GM23338 (cell line): ENCODE measurements at regions not wholly inside any gene's neighbourhood (a gene's known extent, or its start where the extent isn't known, plus 50 kb on each side); places are given as distances from the start of the nearest gene placed in this dataset.

ENCODE experiments used
- ATAC-seq: fragments of 200-7000 bp; cut with Tn5 transposase; 3 replicates; pipeline ENCODE4 v1.9.1; 2020
- DNase-seq: peaks from one replicate; pipeline ENCODE4 v3.0.0-alpha.2; 2015; ENCODE audit warnings: low spot score
- H2AFZ ChIP-seq: fragments of 200-600 bp; sonication (generic); 2 replicates; pipeline ENCODE4 v1.8.0; 2016; ENCODE audit warnings: antibody characterized with exemption, mild to moderate bottlenecking, moderate library complexity
- H3F3A ChIP-seq: fragments of 200-600 bp; sonication (generic); replicated peaks from 2 replicates; pipeline ENCODE4 v1.8.0; 2017; ENCODE audit warnings: antibody characterized with exemption, mixed run types, low read depth
- H3K27ac ChIP-seq: fragments of 200-600 bp; sonication (generic); 2 replicates; pipeline ENCODE4 v1.6.1; 2016; ENCODE audit warnings: low read depth
- H3K27me3 ChIP-seq: fragments of 200-600 bp; sonication (generic); 2 replicates; pipeline ENCODE4 v1.8.0; 2016; ENCODE audit warnings: mild to moderate bottlenecking, mixed run types, moderate library complexity; ENCODE audit not compliant: insufficient read depth
- H3K36me3 ChIP-seq: fragments of 200-600 bp; sonication (generic); 2 replicates; pipeline ENCODE4 v1.8.0; 2016; ENCODE audit warnings: mild to moderate bottlenecking; ENCODE audit not compliant: insufficient read depth
- H3K4me1 ChIP-seq: fragments of 200-600 bp; sonication (generic); 2 replicates; pipeline ENCODE4 v1.8.0; 2016; ENCODE audit warnings: mild to moderate bottlenecking, moderate library complexity; ENCODE audit not compliant: insufficient read depth
- H3K4me2 ChIP-seq: fragments of 200-600 bp; sonication (generic); 2 replicates; pipeline ENCODE4 v1.7.1; 2017; ENCODE audit warnings: mixed run types
- H3K4me3 ChIP-seq: fragments of 200-600 bp; sonication (generic); 2 replicates; pipeline ENCODE4 v1.6.1; 2016; ENCODE audit warnings: mixed run types
- H3K79me2 ChIP-seq: fragments of 200-600 bp; sonication (generic); replicated peaks from 2 replicates; pipeline ENCODE4 v1.8.0; 2017; ENCODE audit warnings: mild to moderate bottlenecking; ENCODE audit not compliant: insufficient read depth
- H3K9me2 ChIP-seq: fragments of 200-600 bp; sonication (generic); 2 replicates; pipeline ENCODE4 v1.8.0; 2017; ENCODE audit not compliant: insufficient read depth
- H4K20me1 ChIP-seq: fragments of 200-600 bp; sonication (generic); replicated peaks from 2 replicates; pipeline ENCODE4 v1.8.0; 2017; ENCODE audit warnings: mild to moderate bottlenecking; ENCODE audit not compliant: insufficient read depth
- H3K27ac Mint-ChIP-seq: 2 replicates; pipeline ENCODE4 v1.8.0; 2020; ENCODE audit warnings: inconsistent platforms, mild to moderate bottlenecking, moderate library complexity, mixed read lengths
- H3K27me3 Mint-ChIP-seq: 3 replicates; pipeline ENCODE4 v1.8.0; 2022; ENCODE audit warnings: low read depth, mild to moderate bottlenecking, moderate library complexity, mixed read lengths, inconsistent platforms; ENCODE audit not compliant: insufficient read depth, poor library complexity
- H3K36me3 Mint-ChIP-seq: 3 replicates; pipeline ENCODE4 v1.8.0; 2021; ENCODE audit warnings: low read depth, mild to moderate bottlenecking, inconsistent platforms, moderate library complexity, mixed read lengths
- H3K4me1 Mint-ChIP-seq: 3 replicates; pipeline ENCODE4 v1.8.0; 2020; ENCODE audit warnings: mild to moderate bottlenecking, inconsistent platforms, mixed read lengths
- H3K4me3 Mint-ChIP-seq: 3 replicates; pipeline ENCODE4 v1.8.0; 2021; ENCODE audit warnings: moderate library complexity, mild to moderate bottlenecking, inconsistent platforms, mixed read lengths
- H3K9me3 Mint-ChIP-seq: 3 replicates; pipeline ENCODE4 v1.8.0; 2020; ENCODE audit warnings: moderate library complexity, mild to moderate bottlenecking, inconsistent platforms, mixed read lengths
- EZH2 ChIP-seq: fragments of 200-600 bp; sonication (generic); IDR thresholded peaks from one replicate; pipeline ENCODE4 v1.8.0; 2017; ENCODE audit warnings: antibody characterized with exemption, mild to moderate bottlenecking, low read depth; ENCODE audit not compliant: unreplicated experiment
- EZH2phosphoT487 ChIP-seq: fragments of 200-600 bp; sonication (generic); IDR thresholded peaks from one replicate; pipeline ENCODE4 v1.8.1; 2018; ENCODE audit warnings: antibody characterized with exemption; ENCODE audit not compliant: unreplicated experiment
- JUNB ChIP-seq: IDR thresholded peaks from one replicate; pipeline ENCODE4 v1.6.1; 2016; ENCODE audit warnings: antibody characterized with exemption; ENCODE audit not compliant: unreplicated experiment
- NANOG ChIP-seq: IDR thresholded peaks from 2 replicates; pipeline ENCODE4 v1.6.1; 2016; ENCODE audit warnings: antibody characterized with exemption, borderline replicate concordance
- POLR2AphosphoS5 ChIP-seq: IDR thresholded peaks from 2 replicates; pipeline ENCODE4 v1.6.1; 2016; ENCODE audit warnings: antibody characterized with exemption, low read depth
- STAT1 ChIP-seq: IDR thresholded peaks from one replicate; pipeline ENCODE4 v1.6.1; 2016; ENCODE audit warnings: antibody characterized with exemption; ENCODE audit not compliant: unreplicated experiment
- ZNF114 ChIP-seq: fragments of 250-450 bp; sonication (Bioruptor Pico); IDR thresholded peaks from 2 replicates; pipeline ENCODE4 v1.5.0; 2020; ENCODE audit warnings: mild to moderate bottlenecking, moderate library complexity
- ZNF331 ChIP-seq: fragments of 250-450 bp; sonication (Bioruptor Pico); IDR thresholded peaks from 2 replicates; pipeline ENCODE4 v1.5.0; 2020; ENCODE audit warnings: low read depth, mild to moderate bottlenecking, moderate library complexity
- TF ChIP-seq, protein P1 (sequence below): fragments of 250-450 bp; sonication (Bioruptor Pico); IDR thresholded peaks from 2 replicates; pipeline ENCODE4 v1.5.0; 2020; ENCODE audit warnings: mild to moderate bottlenecking, moderate library complexity
- TF ChIP-seq, protein P2 (sequence below): IDR thresholded peaks from 2 replicates; pipeline ENCODE4 v1.6.1; 2016; ENCODE audit warnings: antibody characterized with exemption

GRCh38 chr5:143479394-143479793, 75.9 kb upstream of the NR3C1 start (continued):
- TF ChIP-seq, protein P1, sequence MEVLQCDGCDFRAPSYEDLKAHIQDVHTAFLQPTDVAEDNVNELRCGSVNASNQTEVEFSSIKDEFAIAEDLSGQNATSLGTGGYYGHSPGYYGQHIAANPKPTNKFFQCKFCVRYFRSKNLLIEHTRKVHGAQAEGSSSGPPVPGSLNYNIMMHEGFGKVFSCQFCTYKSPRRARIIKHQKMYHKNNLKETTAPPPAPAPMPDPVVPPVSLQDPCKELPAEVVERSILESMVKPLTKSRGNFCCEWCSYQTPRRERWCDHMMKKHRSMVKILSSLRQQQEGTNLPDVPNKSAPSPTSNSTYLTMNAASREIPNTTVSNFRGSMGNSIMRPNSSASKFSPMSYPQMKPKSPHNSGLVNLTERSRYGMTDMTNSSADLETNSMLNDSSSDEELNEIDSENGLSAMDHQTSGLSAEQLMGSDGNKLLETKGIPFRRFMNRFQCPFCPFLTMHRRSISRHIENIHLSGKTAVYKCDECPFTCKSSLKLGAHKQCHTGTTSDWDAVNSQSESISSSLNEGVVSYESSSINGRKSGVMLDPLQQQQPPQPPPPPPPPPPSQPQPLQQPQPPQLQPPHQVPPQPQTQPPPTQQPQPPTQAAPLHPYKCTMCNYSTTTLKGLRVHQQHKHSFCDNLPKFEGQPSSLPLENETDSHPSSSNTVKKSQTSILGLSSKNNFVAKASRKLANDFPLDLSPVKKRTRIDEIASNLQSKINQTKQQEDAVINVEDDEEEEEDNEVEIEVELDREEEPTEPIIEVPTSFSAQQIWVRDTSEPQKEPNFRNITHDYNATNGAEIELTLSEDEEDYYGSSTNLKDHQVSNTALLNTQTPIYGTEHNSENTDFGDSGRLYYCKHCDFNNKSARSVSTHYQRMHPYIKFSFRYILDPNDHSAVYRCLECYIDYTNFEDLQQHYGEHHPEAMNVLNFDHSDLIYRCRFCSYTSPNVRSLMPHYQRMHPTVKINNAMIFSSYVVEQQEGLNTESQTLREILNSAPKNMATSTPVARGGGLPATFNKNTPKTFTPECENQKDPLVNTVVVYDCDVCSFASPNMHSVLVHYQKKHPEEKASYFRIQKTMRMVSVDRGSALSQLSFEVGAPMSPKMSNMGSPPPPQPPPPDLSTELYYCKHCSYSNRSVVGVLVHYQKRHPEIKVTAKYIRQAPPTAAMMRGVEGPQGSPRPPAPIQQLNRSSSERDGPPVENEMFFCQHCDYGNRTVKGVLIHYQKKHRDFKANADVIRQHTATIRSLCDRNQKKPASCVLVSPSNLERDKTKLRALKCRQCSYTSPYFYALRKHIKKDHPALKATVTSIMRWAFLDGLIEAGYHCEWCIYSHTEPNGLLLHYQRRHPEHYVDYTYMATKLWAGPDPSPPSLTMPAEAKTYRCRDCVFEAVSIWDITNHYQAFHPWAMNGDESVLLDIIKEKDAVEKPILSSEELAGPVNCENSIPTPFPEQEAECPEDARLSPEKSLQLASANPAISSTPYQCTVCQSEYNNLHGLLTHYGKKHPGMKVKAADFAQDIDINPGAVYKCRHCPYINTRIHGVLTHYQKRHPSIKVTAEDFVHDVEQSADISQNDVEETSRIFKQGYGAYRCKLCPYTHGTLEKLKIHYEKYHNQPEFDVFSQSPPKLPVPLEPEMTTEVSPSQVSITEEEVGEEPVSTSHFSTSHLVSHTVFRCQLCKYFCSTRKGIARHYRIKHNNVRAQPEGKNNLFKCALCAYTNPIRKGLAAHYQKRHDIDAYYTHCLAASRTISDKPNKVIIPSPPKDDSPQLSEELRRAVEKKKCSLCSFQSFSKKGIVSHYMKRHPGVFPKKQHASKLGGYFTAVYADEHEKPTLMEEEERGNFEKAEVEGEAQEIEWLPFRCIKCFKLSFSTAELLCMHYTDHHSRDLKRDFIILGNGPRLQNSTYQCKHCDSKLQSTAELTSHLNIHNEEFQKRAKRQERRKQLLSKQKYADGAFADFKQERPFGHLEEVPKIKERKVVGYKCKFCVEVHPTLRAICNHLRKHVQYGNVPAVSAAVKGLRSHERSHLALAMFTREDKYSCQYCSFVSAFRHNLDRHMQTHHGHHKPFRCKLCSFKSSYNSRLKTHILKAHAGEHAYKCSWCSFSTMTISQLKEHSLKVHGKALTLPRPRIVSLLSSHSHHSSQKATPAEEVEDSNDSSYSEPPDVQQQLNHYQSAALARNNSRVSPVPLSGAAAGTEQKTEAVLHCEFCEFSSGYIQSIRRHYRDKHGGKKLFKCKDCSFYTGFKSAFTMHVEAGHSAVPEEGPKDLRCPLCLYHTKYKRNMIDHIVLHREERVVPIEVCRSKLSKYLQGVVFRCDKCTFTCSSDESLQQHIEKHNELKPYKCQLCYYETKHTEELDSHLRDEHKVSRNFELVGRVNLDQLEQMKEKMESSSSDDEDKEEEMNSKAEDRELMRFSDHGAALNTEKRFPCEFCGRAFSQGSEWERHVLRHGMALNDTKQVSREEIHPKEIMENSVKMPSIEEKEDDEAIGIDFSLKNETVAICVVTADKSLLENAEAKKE (CRISPR knock-in tag): no peak
- no peak for TF ChIP-seq POLR2AphosphoS5

DNA sequence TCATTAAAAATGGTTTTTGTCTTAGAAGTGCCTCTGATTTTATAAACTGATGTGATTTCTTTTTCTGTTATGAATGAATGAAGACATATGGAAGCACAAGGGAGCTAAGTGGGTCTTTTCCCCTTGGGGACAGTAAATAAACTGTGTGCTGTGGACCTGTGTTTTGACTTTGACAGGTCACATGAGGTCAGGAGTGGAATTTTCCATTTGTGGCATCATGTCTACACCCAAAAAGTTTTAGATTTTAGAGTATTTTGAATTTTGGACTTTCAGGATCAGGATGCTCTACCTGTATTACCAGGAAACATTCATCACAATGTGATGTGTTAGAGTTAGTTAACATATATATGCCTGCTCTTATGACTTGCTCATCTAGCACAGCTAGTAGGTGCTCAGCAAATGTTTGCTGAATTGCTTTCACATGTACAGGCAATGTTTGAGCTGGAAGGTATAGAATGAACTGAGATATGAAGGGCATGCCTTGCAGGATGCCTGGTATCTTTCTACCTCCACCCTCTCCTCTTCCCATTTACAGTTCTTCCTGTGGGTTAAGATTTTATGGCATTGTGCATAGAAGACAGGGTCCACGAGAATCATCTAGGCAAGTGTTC, 73.2 kb upstream of the NR3C1 start:
- no peaks in the 10 kb centered on the region for H3K36me3 ChIP-seq
- H3K4me3 ChIP-seq: no peak overlapping the region
- H3K4me1 ChIP-seq: no peaks in the 10 kb centered on the region
- Mint-ChIP-seq H3K9me3 (no peaks in the 10 kb centered on the region), H3K4me3 (no peak overlapping the region), H3K27me3 (peaks cover 4% of the 10 kb centered on the region), H3K36me3 (no peaks in the 10 kb centered on the region), H3K27ac (no peak overlapping the region), H3K4me1 (no peaks in the 10 kb centered on the region)
- H3K27me3 ChIP-seq: no peaks in the 10 kb centered on the region
- no peaks in the 10 kb centered on the region for H3K79me2 ChIP-seq
- no peak overlapping the region for H2AFZ ChIP-seq
- no peaks in the 10 kb centered on the region for H4K20me1 ChIP-seq
- no peak overlapping the region for H3K27ac ChIP-seq
- no peaks in the 10 kb centered on the region for H3K9me2 ChIP-seq
- no peak for ATAC-seq
- no peaks in the 10 kb centered on the region for H3F3A ChIP-seq
- H3K4me2 ChIP-seq: no peak overlapping the region
- no peak for DNase-seq
- TF ChIP-seq NANOG: no peak
- no peak for TF ChIP-seq STAT1
- no peak for TF ChIP-seq ZNF331
- no peak for TF ChIP-seq ZNF114
- no peak for TF ChIP-seq JUNB
- TF ChIP-seq EZH2: no peak
- TF ChIP-seq, protein P1 (CRISPR knock-in tag): no peak
- TF ChIP-seq, protein P2, sequence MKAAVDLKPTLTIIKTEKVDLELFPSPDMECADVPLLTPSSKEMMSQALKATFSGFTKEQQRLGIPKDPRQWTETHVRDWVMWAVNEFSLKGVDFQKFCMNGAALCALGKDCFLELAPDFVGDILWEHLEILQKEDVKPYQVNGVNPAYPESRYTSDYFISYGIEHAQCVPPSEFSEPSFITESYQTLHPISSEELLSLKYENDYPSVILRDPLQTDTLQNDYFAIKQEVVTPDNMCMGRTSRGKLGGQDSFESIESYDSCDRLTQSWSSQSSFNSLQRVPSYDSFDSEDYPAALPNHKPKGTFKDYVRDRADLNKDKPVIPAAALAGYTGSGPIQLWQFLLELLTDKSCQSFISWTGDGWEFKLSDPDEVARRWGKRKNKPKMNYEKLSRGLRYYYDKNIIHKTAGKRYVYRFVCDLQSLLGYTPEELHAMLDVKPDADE: no peak
- TF ChIP-seq EZH2phosphoT487: no peak
